ENCODE measurements at regions not wholly inside any gene's neighbourhood (a gene's known extent, or its start where the extent isn't known, plus 50 kb on each side); places are given as distances from the start of the nearest gene placed in this dataset.

DNA sequence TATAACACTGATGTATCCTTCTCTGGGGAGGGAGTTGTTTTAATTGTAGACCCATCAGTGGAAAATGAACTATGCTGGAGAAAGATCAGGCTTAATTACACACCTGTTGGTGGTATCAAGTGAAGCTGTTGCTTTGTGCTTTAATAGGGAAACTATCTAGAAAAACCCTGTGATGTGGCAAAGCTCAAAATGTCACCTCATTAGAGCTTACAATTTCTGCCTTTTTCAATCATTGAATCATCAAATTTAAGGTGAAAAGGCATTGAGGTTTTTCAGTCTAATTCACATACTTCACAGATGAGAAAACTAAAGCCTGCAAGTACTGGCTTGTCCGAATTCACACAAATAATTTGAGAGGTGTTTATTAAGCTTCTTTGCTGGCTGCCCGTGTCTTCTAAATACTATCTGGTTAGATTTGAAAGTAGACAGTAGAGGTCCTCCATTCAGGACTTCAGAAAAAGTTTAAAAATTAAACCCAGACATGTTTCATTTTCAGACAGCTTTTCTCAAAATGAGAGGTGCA is 143.3 kb upstream of the MAP3K7 start:
- no peak overlapping the region for H3K4me3 ChIP-seq
- ATAC-seq (ENCODE audit: insufficient read depth, low FRiP score) (no peak), DNase-seq (no peak)
- H3K9ac ChIP-seq (ENCODE audit: insufficient read depth in 1 of 2, low read length in 2 of 2), result no peak overlapping the region
- WGBS, 2 donors, result 86% methylated on average over 2 of the region's 2 CpGs
- H3K27me3 ChIP-seq (ENCODE audit: control insufficient read depth in 3 of 3, insufficient read depth in 3 of 3, low read length in 2 of 3), result no peaks in the 10 kb centered on the region
- TF ChIP-seq, protein P1, sequence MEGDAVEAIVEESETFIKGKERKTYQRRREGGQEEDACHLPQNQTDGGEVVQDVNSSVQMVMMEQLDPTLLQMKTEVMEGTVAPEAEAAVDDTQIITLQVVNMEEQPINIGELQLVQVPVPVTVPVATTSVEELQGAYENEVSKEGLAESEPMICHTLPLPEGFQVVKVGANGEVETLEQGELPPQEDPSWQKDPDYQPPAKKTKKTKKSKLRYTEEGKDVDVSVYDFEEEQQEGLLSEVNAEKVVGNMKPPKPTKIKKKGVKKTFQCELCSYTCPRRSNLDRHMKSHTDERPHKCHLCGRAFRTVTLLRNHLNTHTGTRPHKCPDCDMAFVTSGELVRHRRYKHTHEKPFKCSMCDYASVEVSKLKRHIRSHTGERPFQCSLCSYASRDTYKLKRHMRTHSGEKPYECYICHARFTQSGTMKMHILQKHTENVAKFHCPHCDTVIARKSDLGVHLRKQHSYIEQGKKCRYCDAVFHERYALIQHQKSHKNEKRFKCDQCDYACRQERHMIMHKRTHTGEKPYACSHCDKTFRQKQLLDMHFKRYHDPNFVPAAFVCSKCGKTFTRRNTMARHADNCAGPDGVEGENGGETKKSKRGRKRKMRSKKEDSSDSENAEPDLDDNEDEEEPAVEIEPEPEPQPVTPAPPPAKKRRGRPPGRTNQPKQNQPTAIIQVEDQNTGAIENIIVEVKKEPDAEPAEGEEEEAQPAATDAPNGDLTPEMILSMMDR (IDR thresholded peaks at IDR 0.05; ENCODE audit: control extremely low read depth, extremely low read depth), result no peak
- H3K4me1 ChIP-seq (ENCODE audit: control insufficient read depth in 5 of 5, insufficient read depth in 5 of 5, low read length in 5 of 5), result no peaks in the 10 kb centered on the region
- no peaks in the 10 kb centered on the region for H3K36me3 ChIP-seq (ENCODE audit: control insufficient read depth in 4 of 4, insufficient read depth in 4 of 4, low read length in 4 of 4)
- no peak overlapping the region for H3K27ac ChIP-seq (ENCODE audit: low read depth in 1 of 2, low read length in 1 of 2)
- H3K9me3 ChIP-seq (ENCODE audit: control insufficient read depth in 4 of 4, insufficient read depth in 3 of 4, low read length in 3 of 4), result no peaks in the 10 kb centered on the region

DNA sequence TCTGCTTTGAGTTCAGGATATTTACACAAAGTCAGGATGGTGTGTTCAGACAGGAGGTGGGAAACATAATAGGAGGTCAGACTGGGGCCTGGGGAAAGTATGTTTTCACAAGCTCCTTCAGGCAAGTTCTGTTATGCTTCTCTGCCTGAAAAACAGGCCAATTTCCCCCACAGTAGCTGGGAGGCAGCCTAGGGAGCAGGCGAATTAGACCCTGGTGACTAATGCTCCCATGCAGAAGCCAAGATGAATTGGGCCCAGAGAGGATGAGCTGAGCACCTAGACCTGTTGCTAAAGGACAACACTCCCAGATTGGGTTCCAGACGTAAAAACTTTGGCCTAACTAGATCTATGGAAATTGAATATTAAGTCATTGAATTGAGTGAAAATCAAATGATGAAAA is 142.2 kb upstream of the MAP3K7 start:
- WGBS, 2 donors, result 75 to 86% methylated on average over 2 of the region's 2 CpGs
- Histone ChIP-seq H3K27ac (ENCODE audit: low read depth in 1 of 2, low read length in 1 of 2) (no peak overlapping the region), H3K4me1 (ENCODE audit: control insufficient read depth in 5 of 5, insufficient read depth in 5 of 5, low read length in 5 of 5) (no peaks in the 10 kb centered on the region), H3K36me3 (ENCODE audit: control insufficient read depth in 4 of 4, insufficient read depth in 4 of 4, low read length in 4 of 4) (no peaks in the 10 kb centered on the region), H3K4me3 (no peak overlapping the region), H3K9me3 (ENCODE audit: control insufficient read depth in 4 of 4, insufficient read depth in 3 of 4, low read length in 3 of 4) (no peaks in the 10 kb centered on the region), H3K9ac (ENCODE audit: insufficient read depth in 1 of 2, low read length in 2 of 2) (no peak overlapping the region), H3K27me3 (ENCODE audit: control insufficient read depth in 3 of 3, insufficient read depth in 3 of 3, low read length in 2 of 3) (no peaks in the 10 kb centered on the region)
- TF ChIP-seq, protein P1 (IDR thresholded peaks at IDR 0.05; ENCODE audit: control extremely low read depth, extremely low read depth), result no peak
- DNase-seq (peak in 1 of 3 donors; percentile 38), ATAC-seq (ENCODE audit: insufficient read depth, low FRiP score) (no peak)

DNA sequence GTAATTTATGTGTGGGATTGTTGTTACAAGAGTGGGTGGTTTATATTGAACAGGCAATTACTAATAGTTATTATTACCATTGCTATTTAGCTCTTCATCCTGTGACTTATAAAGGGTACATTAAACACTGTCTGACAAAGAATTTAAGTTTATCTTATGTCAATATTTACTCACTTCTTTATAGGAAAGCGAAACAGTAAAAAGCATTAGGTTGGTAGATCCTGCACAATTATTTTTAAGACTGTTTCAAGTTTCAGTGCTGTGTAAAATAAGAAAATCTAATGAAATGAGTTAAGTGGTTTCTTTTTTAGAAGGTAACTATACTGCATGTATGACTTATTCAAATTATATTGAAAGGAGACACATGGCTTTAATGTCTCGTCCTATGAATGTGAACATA is 135.8 kb upstream of the MAP3K7 start:
- no peak overlapping the region for H3K9ac ChIP-seq (ENCODE audit: insufficient read depth in 1 of 2, low read length in 2 of 2)
- no peak overlapping the region for H3K27ac ChIP-seq (ENCODE audit: low read depth in 1 of 2, low read length in 1 of 2)
- no peak overlapping the region for H3K4me3 ChIP-seq
- DNase-seq (no peak), ATAC-seq (ENCODE audit: insufficient read depth, low FRiP score) (no peak)
- H3K4me1 ChIP-seq (ENCODE audit: control insufficient read depth in 5 of 5, insufficient read depth in 5 of 5, low read length in 5 of 5), result peaks cover 0 to 7% (median 0%) of the 10 kb centered on the region in 5 donors
- no peaks in the 10 kb centered on the region for H3K27me3 ChIP-seq (ENCODE audit: control insufficient read depth in 3 of 3, insufficient read depth in 3 of 3, low read length in 2 of 3)
- 72 to 84% methylated on average over 2 of the region's 2 CpGs for WGBS, 2 donors
- H3K36me3 ChIP-seq (ENCODE audit: control insufficient read depth in 4 of 4, insufficient read depth in 4 of 4, low read length in 4 of 4), result no peaks in the 10 kb centered on the region
- TF ChIP-seq, protein P1 (IDR thresholded peaks at IDR 0.05; ENCODE audit: control extremely low read depth, extremely low read depth), result no peak
- H3K9me3 ChIP-seq (ENCODE audit: control insufficient read depth in 4 of 4, insufficient read depth in 3 of 4, low read length in 3 of 4), result no peaks in the 10 kb centered on the region

DNA sequence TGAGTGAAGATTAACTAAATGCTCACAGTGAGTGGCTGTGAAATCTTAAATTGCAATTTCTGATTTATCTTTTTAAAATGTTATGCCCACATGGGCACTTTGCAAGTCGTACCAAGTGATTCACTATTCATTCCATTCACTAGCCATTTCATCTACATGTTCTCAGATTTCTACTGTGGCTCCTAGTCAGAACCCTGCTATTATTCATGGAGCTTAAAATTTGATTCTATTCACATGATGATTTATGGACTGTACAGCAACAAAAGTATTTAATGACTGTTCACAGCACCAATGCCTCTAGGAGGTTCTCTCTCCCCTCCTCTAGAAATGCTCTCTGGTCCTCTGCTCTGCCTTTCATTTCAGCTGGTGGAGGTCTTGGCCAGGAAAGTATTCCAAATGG is 133.5 kb upstream of the MAP3K7 start:
- WGBS, 2 donors, result 71 to 83% methylated on average over 1 of the region's 1 CpG
- no peak overlapping the region for H3K27ac ChIP-seq (ENCODE audit: low read depth in 1 of 2, low read length in 1 of 2)
- no peaks in the 10 kb centered on the region for H3K36me3 ChIP-seq (ENCODE audit: control insufficient read depth in 4 of 4, insufficient read depth in 4 of 4, low read length in 4 of 4)
- no peaks in the 10 kb centered on the region for H3K27me3 ChIP-seq (ENCODE audit: control insufficient read depth in 3 of 3, insufficient read depth in 3 of 3, low read length in 2 of 3)
- DNase-seq, result no peak
- H3K9ac ChIP-seq (ENCODE audit: insufficient read depth in 1 of 2, low read length in 2 of 2), result no peak overlapping the region
- peaks cover 0 to 7% (median 0%) of the 10 kb centered on the region in 5 donors for H3K4me1 ChIP-seq (ENCODE audit: control insufficient read depth in 5 of 5, insufficient read depth in 5 of 5, low read length in 5 of 5)
- no peaks in the 10 kb centered on the region for H3K9me3 ChIP-seq (ENCODE audit: control insufficient read depth in 4 of 4, insufficient read depth in 3 of 4, low read length in 3 of 4)
- TF ChIP-seq, protein P1 (IDR thresholded peaks at IDR 0.05; ENCODE audit: control extremely low read depth, extremely low read depth), result no peak
- no peak for ATAC-seq (ENCODE audit: insufficient read depth, low FRiP score)
- no peak overlapping the region for H3K4me3 ChIP-seq

Data from lung (tissue), 11 donors.